GM12878 (cell line): ENCODE measurements at regions not wholly inside any gene's neighbourhood (a gene's known extent, or its start where the extent isn't known, plus 50 kb on each side); places are given as distances from the start of the nearest gene placed in this dataset.

Experiments used
- BACH1 ChIP-seq: fragments of 450-650 bp; IDR thresholded peaks from 2 replicates; pipeline ENCODE4 v1.6.1; 2017; ENCODE audit warnings: mild to moderate bottlenecking, borderline replicate concordance
- CREM ChIP-seq: IDR thresholded peaks from 2 replicates; pipeline ENCODE4 v1.6.1; 2014; ENCODE audit warnings: antibody characterized with exemption, low read depth
- DPF2 ChIP-seq: fragments of 450-650 bp; IDR thresholded peaks from 2 replicates; pipeline ENCODE4 v1.6.1; 2017; ENCODE audit warnings: mild to moderate bottlenecking
- EP300 ChIP-seq, 2 experiments: fragments of 150-350 bp in 1 of 2; IDR thresholded peaks; 2 replicates each; pipeline ENCODE4 v1.6.1; 2011 to 2012; ENCODE audit warnings: low read depth in 2 of 2, low read length in 2 of 2, borderline replicate concordance in 1 of 2, improper control_type of control experiment in 1 of 2, inconsistent platforms in 1 of 2; ENCODE audit not compliant: control insufficient read depth in 1 of 2
- GABPA ChIP-seq: IDR thresholded peaks from 2 replicates; pipeline ENCODE4 v1.6.1; 2014; ENCODE audit warnings: antibody characterized with exemption, low read depth, mild to moderate bottlenecking, inconsistent platforms
- JUNB ChIP-seq: IDR thresholded peaks from 2 replicates; pipeline ENCODE4 v1.6.1; 2016; ENCODE audit warnings: antibody characterized with exemption, mild to moderate bottlenecking
- JUND ChIP-seq: IDR thresholded peaks from 2 replicates; pipeline ENCODE4 v1.6.1; 2012; ENCODE audit warnings: low read depth, mild to moderate bottlenecking, low read length, improper control_type of control experiment, moderate library complexity
- LARP7 ChIP-seq: fragments of 450-650 bp; IDR thresholded peaks from 2 replicates; pipeline ENCODE4 v1.6.1; 2017; ENCODE audit warnings: mild to moderate bottlenecking
- MXI1 ChIP-seq: fragments of 150-350 bp; IDR thresholded peaks from 2 replicates; pipeline ENCODE4 v1.6.1; 2011; ENCODE audit warnings: low read depth, mild to moderate bottlenecking, inconsistent platforms, low read length, improper control_type of control experiment
- NFXL1 ChIP-seq: fragments of 450-650 bp; IDR thresholded peaks from 2 replicates; pipeline ENCODE4 v1.6.1; 2017; ENCODE audit warnings: antibody characterized with exemption, mild to moderate bottlenecking, borderline replicate concordance
- NRF1 ChIP-seq: conservative IDR thresholded peaks from 2 replicates; pipeline ENCODE4 v1.6.1; 2011; ENCODE audit warnings: mild to moderate bottlenecking, low read depth, low read length, improper control_type of control experiment
- POLR2AphosphoS2 ChIP-seq: IDR thresholded peaks from 2 replicates; pipeline ENCODE4 v1.6.1; 2011; ENCODE audit warnings: low read depth, mild to moderate bottlenecking, low read length, improper control_type of control experiment, moderate library complexity
- RAD51 ChIP-seq: fragments of 450-650 bp; IDR thresholded peaks from 2 replicates; pipeline ENCODE4 v1.6.1; 2016; ENCODE audit warnings: moderate library complexity, mild to moderate bottlenecking, inconsistent platforms
- SIX5 ChIP-seq: IDR thresholded peaks from 2 replicates; pipeline ENCODE4 v1.6.1; 2011; ENCODE audit warnings: mild to moderate bottlenecking, low read depth, low read length, moderate library complexity; ENCODE audit not compliant: severe bottlenecking
- SREBF1 ChIP-seq: IDR thresholded peaks from 2 replicates; pipeline ENCODE4 v1.6.1; 2012; ENCODE audit warnings: mild to moderate bottlenecking, low read length
- TAF1 ChIP-seq: IDR thresholded peaks from 2 replicates; pipeline ENCODE4 v1.6.1; 2011; ENCODE audit warnings: mild to moderate bottlenecking, low read depth, low read length, borderline replicate concordance
- TARDBP ChIP-seq: IDR thresholded peaks from 2 replicates; pipeline ENCODE4 v1.6.1; 2016; ENCODE audit warnings: borderline replicate concordance
- WRNIP1 ChIP-seq: IDR thresholded peaks from 2 replicates; pipeline ENCODE4 v1.6.1; 2011; ENCODE audit warnings: low read depth, low read length, improper control_type of control experiment, borderline replicate concordance
- YY1 ChIP-seq: IDR thresholded peaks from 2 replicates; pipeline ENCODE4 v1.6.1; 2011; ENCODE audit warnings: low read depth, mild to moderate bottlenecking, low read length
- ZNF217 ChIP-seq: fragments of 450-650 bp; IDR thresholded peaks from 2 replicates; pipeline ENCODE4 v1.6.1; 2017; ENCODE audit warnings: antibody characterized with exemption, mild to moderate bottlenecking
- ZNF274 ChIP-seq: IDR thresholded peaks from one replicate; pipeline ENCODE4 v1.8.0; 2011; ENCODE audit not compliant: insufficient read length, insufficient read depth
- ZNF622 ChIP-seq: fragments of 450-650 bp; IDR thresholded peaks from 2 replicates; pipeline ENCODE4 v1.6.1; 2017; ENCODE audit warnings: mild to moderate bottlenecking, inconsistent platforms
- ZZZ3 ChIP-seq: IDR thresholded peaks from 2 replicates; pipeline ENCODE4 v1.6.1; 2011; ENCODE audit warnings: low read depth; ENCODE audit not compliant: control insufficient read depth, insufficient read length
- TF ChIP-seq, protein P1 (sequence below): fragments of 450-650 bp; IDR thresholded peaks from 2 replicates; pipeline ENCODE4 v1.6.1; 2017; ENCODE audit warnings: mild to moderate bottlenecking, low read depth, inconsistent platforms; ENCODE audit not compliant: poor library complexity, severe bottlenecking
- TF ChIP-seq, protein P2 (sequence below): fragments of 450-650 bp; formaldehyde crosslinking; IDR thresholded peaks from 2 replicates; pipeline ENCODE4 v1.4.0; 2020; ENCODE audit warnings: mild to moderate bottlenecking, moderate library complexity

- TF ChIP-seq, protein P1, sequence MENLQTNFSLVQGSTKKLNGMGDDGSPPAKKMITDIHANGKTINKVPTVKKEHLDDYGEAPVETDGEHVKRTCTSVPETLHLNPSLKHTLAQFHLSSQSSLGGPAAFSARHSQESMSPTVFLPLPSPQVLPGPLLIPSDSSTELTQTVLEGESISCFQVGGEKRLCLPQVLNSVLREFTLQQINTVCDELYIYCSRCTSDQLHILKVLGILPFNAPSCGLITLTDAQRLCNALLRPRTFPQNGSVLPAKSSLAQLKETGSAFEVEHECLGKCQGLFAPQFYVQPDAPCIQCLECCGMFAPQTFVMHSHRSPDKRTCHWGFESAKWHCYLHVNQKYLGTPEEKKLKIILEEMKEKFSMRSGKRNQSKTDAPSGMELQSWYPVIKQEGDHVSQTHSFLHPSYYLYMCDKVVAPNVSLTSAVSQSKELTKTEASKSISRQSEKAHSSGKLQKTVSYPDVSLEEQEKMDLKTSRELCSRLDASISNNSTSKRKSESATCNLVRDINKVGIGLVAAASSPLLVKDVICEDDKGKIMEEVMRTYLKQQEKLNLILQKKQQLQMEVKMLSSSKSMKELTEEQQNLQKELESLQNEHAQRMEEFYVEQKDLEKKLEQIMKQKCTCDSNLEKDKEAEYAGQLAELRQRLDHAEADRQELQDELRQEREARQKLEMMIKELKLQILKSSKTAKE: no peak
- TF ChIP-seq ZZZ3 (no peak), SREBF1 (no peak), LARP7 (peak; percentile 57), ZNF274 (no peak), NRF1 (no peak), RAD51 (no peak), DPF2 (no peak), WRNIP1 (no peak), SIX5 (no peak), POLR2AphosphoS2 (no peak), NFXL1 (no peak), CREM (no peak), TARDBP (no peak), GABPA (no peak), JUNB (no peak), EP300 (IDR thresholded peaks at IDR 0.05; ENCODE audit: borderline replicate concordance in 1 of 2, control insufficient read depth in 1 of 2, low read depth in 2 of 2, low read length in 2 of 2) (no peak), TAF1 (peak; percentile 69; the same call in 1 of the 2 replicates), ZNF622 (no peak), ZNF217 (0 out of 2 replicates have a peak, but pooled peaks have one; percentile 27), BACH1 (peak; percentile 16; the same call in 1 of the 2 replicates), JUND (no peak), MXI1 (no peak), YY1 (peak; percentile 20; the same call in 1 of the 2 replicates)
- TF ChIP-seq, protein P2, sequence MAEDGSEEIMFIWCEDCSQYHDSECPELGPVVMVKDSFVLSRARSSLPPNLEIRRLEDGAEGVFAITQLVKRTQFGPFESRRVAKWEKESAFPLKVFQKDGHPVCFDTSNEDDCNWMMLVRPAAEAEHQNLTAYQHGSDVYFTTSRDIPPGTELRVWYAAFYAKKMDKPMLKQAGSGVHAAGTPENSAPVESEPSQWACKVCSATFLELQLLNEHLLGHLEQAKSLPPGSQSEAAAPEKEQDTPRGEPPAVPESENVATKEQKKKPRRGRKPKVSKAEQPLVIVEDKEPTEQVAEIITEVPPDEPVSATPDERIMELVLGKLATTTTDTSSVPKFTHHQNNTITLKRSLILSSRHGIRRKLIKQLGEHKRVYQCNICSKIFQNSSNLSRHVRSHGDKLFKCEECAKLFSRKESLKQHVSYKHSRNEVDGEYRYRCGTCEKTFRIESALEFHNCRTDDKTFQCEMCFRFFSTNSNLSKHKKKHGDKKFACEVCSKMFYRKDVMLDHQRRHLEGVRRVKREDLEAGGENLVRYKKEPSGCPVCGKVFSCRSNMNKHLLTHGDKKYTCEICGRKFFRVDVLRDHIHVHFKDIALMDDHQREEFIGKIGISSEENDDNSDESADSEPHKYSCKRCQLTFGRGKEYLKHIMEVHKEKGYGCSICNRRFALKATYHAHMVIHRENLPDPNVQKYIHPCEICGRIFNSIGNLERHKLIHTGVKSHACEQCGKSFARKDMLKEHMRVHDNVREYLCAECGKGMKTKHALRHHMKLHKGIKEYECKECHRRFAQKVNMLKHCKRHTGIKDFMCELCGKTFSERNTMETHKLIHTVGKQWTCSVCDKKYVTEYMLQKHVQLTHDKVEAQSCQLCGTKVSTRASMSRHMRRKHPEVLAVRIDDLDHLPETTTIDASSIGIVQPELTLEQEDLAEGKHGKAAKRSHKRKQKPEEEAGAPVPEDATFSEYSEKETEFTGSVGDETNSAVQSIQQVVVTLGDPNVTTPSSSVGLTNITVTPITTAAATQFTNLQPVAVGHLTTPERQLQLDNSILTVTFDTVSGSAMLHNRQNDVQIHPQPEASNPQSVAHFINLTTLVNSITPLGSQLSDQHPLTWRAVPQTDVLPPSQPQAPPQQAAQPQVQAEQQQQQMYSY (CRISPR knock-in tag): no peak
Measured at GRCh38 chr12:94873734-94874517, 129.6 kb downstream of the NDUFA12 start (continued).
